COLO668 (cell line): ENCODE measurements at regions not wholly inside any gene's neighbourhood (a gene's known extent, or its start where the extent isn't known, plus 50 kb on each side); places are given as distances from the start of the nearest gene placed in this dataset.

Experiments used
- DNase-seq: peaks from one replicate; lab custom pipeline; 2025; ENCODE audit not compliant: unreplicated experiment; lab: John Stamatoyannopoulos, UW

- no peak for DNase-seq
Measured at GRCh38 chr18:24930478-24930877, 421.5 kb downstream of the ZNF521 start.

- DNase-seq = no peak
Measured at GRCh38 chr18:24930971-24931370, 421.0 kb downstream of the ZNF521 start.

GRCh38 chr18:24933345-24933744 lies 418.6 kb downstream of the ZNF521 start:
- no peak for DNase-seq

GRCh38 chr18:24934258-24934932 lies 417.6 kb downstream of the ZNF521 start:
- no peak for DNase-seq

- no peak for DNase-seq
Measured at GRCh38 chr18:24935008-24935407, 417.0 kb downstream of the ZNF521 start.

GRCh38 chr18:24935896-24936295 lies 416.1 kb downstream of the ZNF521 start:
- no peak for DNase-seq

- no peak for DNase-seq
Measured at GRCh38 chr18:24936691-24937090, 415.3 kb downstream of the ZNF521 start.

GRCh38 chr18:24937639-24938275 lies 414.2 kb downstream of the ZNF521 start:
- no peak for DNase-seq

GRCh38 chr18:24940416-24940815 lies 411.6 kb downstream of the ZNF521 start:
- no peak for DNase-seq

- no peak for DNase-seq
Measured at GRCh38 chr18:24941174-24941951, 410.6 kb downstream of the ZNF521 start.

GRCh38 chr18:24942144-24942543 lies 409.8 kb downstream of the ZNF521 start:
- peak; percentile 33 for DNase-seq

- DNase-seq = no peak
Measured at GRCh38 chr18:24947521-24948305, 404.3 kb downstream of the ZNF521 start.

- DNase-seq = no peak
Measured at GRCh38 chr18:24949908-24950307, 402.1 kb downstream of the ZNF521 start.

- DNase-seq = no peak
Measured at GRCh38 chr18:24954341-24954740, 397.6 kb downstream of the ZNF521 start.

GRCh38 chr18:24958001-24958400 lies 394.0 kb downstream of the ZNF521 start:
- no peak for DNase-seq

- DNase-seq = no peak
Measured at GRCh38 chr18:24959051-24959476, 392.9 kb downstream of the ZNF521 start.

GRCh38 chr18:24964216-24964615 lies 387.8 kb downstream of the ZNF521 start:
- no peak for DNase-seq

GRCh38 chr18:24968238-24968775 lies 383.7 kb downstream of the ZNF521 start:
- no peak for DNase-seq

GRCh38 chr18:24972577-24972976 lies 379.4 kb downstream of the ZNF521 start:
- no peak for DNase-seq

- DNase-seq = no peak
Measured at GRCh38 chr18:24974431-24974830, 377.5 kb downstream of the ZNF521 start.
